ENCODE measurements at regions not wholly inside any gene's neighbourhood (a gene's known extent, or its start where the extent isn't known, plus 50 kb on each side); places are given as distances from the start of the nearest gene placed in this dataset.

DNA sequence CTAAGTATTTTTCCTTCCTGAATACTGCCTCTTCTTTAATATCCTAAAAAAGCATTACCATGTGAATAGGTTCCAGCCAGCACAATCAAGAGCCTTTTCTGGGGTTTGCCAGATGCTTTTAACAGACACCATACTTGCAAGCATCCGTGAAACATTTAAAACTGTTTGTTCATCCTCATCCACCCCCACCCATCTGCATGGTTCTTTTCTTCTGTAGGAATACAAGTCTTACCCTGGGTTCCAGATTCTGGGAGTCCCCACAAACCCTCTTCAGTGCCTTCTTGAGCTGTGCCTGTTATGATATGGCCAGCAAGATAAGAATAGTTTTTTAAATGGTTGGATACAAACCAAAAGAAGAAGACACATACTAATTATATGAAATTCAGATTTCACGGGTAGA lies 354.9 kb upstream of the PLXNA2 start:
- in situ Hi-C loops (cut with HindIII; ENCODE audit: low pct_unique_long_range_greater_than_20kb, low sequenced_read_pairs) (no loop called here), intact Hi-C loops (cut with micrococcal nuclease; ENCODE audit: unreplicated experiment) (no loop called here)
- Histone ChIP-seq H3K4me1 (ENCODE audit: control insufficient read depth, insufficient read depth, low read length) (no peaks in the 10 kb centered on the region), H3K36me3 (ENCODE audit: control insufficient read depth, insufficient read depth, low read length) (no peaks in the 10 kb centered on the region), H3K27ac (ENCODE audit: low read length) (no peak overlapping the region), H3K27me3 (ENCODE audit: control insufficient read depth, insufficient read depth, low read length) (no peaks in the 10 kb centered on the region), H3K4me3 (ENCODE audit: low read depth in 2 of 2, low read length in 2 of 2) (no peak overlapping the region), H3K9me3 (ENCODE audit: control insufficient read depth, insufficient read depth, low read depth, low read length) (no peaks in the 10 kb centered on the region)
- TF ChIP-seq TCF7L2 (IDR thresholded peaks at IDR 0.05; ENCODE audit: low read depth, low read length), result no peak
- TF ChIP-seq SIN3A (IDR thresholded peaks at IDR 0.05; ENCODE audit: borderline replicate concordance, insufficient read depth, low read depth, low read length), result no peak
- TF ChIP-seq CTCF (IDR thresholded peaks at IDR 0.05), result no peak
- no peak for TF ChIP-seq POLR2AphosphoS5 (IDR thresholded peaks at IDR 0.05; ENCODE audit: low read depth, low read length)
- TF ChIP-seq, protein P1, sequence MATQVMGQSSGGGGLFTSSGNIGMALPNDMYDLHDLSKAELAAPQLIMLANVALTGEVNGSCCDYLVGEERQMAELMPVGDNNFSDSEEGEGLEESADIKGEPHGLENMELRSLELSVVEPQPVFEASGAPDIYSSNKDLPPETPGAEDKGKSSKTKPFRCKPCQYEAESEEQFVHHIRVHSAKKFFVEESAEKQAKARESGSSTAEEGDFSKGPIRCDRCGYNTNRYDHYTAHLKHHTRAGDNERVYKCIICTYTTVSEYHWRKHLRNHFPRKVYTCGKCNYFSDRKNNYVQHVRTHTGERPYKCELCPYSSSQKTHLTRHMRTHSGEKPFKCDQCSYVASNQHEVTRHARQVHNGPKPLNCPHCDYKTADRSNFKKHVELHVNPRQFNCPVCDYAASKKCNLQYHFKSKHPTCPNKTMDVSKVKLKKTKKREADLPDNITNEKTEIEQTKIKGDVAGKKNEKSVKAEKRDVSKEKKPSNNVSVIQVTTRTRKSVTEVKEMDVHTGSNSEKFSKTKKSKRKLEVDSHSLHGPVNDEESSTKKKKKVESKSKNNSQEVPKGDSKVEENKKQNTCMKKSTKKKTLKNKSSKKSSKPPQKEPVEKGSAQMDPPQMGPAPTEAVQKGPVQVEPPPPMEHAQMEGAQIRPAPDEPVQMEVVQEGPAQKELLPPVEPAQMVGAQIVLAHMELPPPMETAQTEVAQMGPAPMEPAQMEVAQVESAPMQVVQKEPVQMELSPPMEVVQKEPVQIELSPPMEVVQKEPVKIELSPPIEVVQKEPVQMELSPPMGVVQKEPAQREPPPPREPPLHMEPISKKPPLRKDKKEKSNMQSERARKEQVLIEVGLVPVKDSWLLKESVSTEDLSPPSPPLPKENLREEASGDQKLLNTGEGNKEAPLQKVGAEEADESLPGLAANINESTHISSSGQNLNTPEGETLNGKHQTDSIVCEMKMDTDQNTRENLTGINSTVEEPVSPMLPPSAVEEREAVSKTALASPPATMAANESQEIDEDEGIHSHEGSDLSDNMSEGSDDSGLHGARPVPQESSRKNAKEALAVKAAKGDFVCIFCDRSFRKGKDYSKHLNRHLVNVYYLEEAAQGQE (IDR thresholded peaks at IDR 0.05; ENCODE audit: insufficient read depth in 1 of 2, low read depth in 2 of 2, low read length in 1 of 2), result no peak
- ChIA-PET CTCF (no interaction called here), POLR2A (no interaction called here)
- DNase-seq (ENCODE audit: low read depth, low spot score) (no peak), ATAC-seq (no peak)
- BruUV-seq (replicated peaks), result no TSS peak

DNA sequence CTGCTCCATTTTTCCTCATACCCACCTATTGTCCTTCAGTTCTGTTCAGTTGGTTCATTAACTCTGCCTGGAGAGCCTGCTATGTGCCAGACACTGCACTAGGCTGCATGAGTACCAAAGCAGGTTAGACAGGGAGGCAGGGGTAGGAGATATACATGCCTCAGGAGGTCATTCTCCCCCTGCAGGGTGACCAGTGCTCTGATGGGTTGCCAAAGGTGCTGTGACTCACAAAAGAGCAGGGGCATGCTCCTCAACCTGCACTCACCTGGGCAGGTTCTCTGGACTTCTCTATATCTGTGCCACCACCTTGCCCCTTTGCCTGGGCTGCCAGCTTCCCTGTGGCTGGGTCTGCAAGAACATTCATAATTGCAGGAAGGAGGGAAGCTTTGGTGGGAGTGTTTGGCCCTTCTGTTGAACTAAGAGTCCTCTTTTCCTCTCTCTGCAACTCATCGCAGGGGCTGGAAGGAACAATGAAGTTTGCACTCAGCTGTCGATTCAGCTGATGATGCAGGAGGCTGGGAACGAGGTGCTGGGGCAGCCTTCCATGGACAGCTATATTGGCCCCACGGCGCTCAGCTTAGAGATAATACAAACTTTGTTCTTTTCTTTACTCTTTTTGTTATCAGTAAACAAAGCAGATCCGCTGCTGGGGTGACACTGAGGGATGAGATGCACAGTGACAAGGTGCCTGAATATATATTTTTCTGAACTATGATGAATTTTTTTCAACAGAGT lies 356.4 kb upstream of the PLXNA2 start:
- no peaks in the 10 kb centered on the region for H3K36me3 ChIP-seq (ENCODE audit: control insufficient read depth, insufficient read depth, low read length)
- in situ Hi-C loops (cut with HindIII; ENCODE audit: low pct_unique_long_range_greater_than_20kb, low sequenced_read_pairs) (no loop called here), intact Hi-C loops (cut with micrococcal nuclease; ENCODE audit: unreplicated experiment) (no loop called here)
- DNase-seq (ENCODE audit: low read depth, low spot score) (no peak), ATAC-seq (no peak)
- no peak for TF ChIP-seq CTCF (IDR thresholded peaks at IDR 0.05)
- H3K9me3 ChIP-seq (ENCODE audit: control insufficient read depth, insufficient read depth, low read depth, low read length), result no peaks in the 10 kb centered on the region
- CTCF ChIA-PET, result no interaction called here
- POLR2A ChIA-PET, result no interaction called here
- no peaks in the 10 kb centered on the region for H3K27me3 ChIP-seq (ENCODE audit: control insufficient read depth, insufficient read depth, low read length)
- no peak overlapping the region for H3K4me3 ChIP-seq (ENCODE audit: low read depth in 2 of 2, low read length in 2 of 2)
- no peaks in the 10 kb centered on the region for H3K4me1 ChIP-seq (ENCODE audit: control insufficient read depth, insufficient read depth, low read length)
- BruUV-seq (replicated peaks), result no TSS peak
- no peak overlapping the region for H3K27ac ChIP-seq (ENCODE audit: low read length)
